ENCODE measurements at regions not wholly inside any gene's neighbourhood (a gene's known extent, or its start where the extent isn't known, plus 50 kb on each side); places are given as distances from the start of the nearest gene placed in this dataset.

GRCh38 chr15:81625896-81626295, 251.9 kb upstream of the TMC3 start:
- no peaks in the 10 kb centered on the region for H3K4me1 Mint-ChIP-seq
- no peak for TF ChIP-seq CTCF (conservative IDR thresholded peaks at IDR 0.05)
- no peak overlapping the region for H3K27ac Mint-ChIP-seq
- Histone ChIP-seq H3K4me3 (ENCODE audit: low read length) (no peak overlapping the region), H3K36me3 (ENCODE audit: control insufficient read depth, insufficient read depth, low read length) (no peaks in the 10 kb centered on the region), H3K27ac (ENCODE audit: low read depth, low read length) (no peak overlapping the region), H3K9ac (ENCODE audit: extremely low read depth, low read length, poor library complexity, severe bottlenecking) (no peak overlapping the region), H3K4me1 (ENCODE audit: control insufficient read depth, insufficient read depth, low read length) (no peaks in the 10 kb centered on the region), H3K9me3 (ENCODE audit: control insufficient read depth, low read length) (peaks cover 8% of the 10 kb centered on the region), H3K27me3 (ENCODE audit: control insufficient read depth, insufficient read depth, low read length, poor library complexity, severe bottlenecking) (peaks cover 22% of the 10 kb centered on the region)
- no peaks in the 10 kb centered on the region for H3K36me3 Mint-ChIP-seq (ENCODE audit: low read depth)
- WGBS, 2 experiments (ENCODE audit: insufficient coverage in 1 of 2, insufficient read length in 1 of 2) = 92 to 94% methylated on average over 2 of the region's 2 CpGs
- peaks cover 16% of the 10 kb centered on the region for H3K9me3 Mint-ChIP-seq
- H3K27me3 Mint-ChIP-seq (ENCODE audit: insufficient read depth) = no peaks in the 10 kb centered on the region
- H3K4me3 Mint-ChIP-seq = no peak overlapping the region
- no peak for DNase-seq

- Mint-ChIP-seq H3K27me3 (ENCODE audit: insufficient read depth) (no peaks in the 10 kb centered on the region), H3K9me3 (peaks cover 3% of the 10 kb centered on the region), H3K4me1 (no peaks in the 10 kb centered on the region), H3K36me3 (ENCODE audit: low read depth) (no peaks in the 10 kb centered on the region), H3K27ac (no peak overlapping the region), H3K4me3 (no peak overlapping the region)
- 84 to 100% methylated on average over 2 to 3 of the region's 4 CpGs for WGBS, 2 experiments (ENCODE audit: insufficient coverage in 1 of 2, insufficient read length in 1 of 2)
- no peak for DNase-seq
- no peak for TF ChIP-seq CTCF (conservative IDR thresholded peaks at IDR 0.05)
- Histone ChIP-seq H3K27ac (ENCODE audit: low read depth, low read length) (no peak overlapping the region), H3K27me3 (ENCODE audit: control insufficient read depth, insufficient read depth, low read length, poor library complexity, severe bottlenecking) (peaks cover 5% of the 10 kb centered on the region), H3K9ac (ENCODE audit: extremely low read depth, low read length, poor library complexity, severe bottlenecking) (no peak overlapping the region), H3K4me3 (ENCODE audit: low read length) (no peak overlapping the region), H3K9me3 (ENCODE audit: control insufficient read depth, low read length) (peaks cover 17% of the 10 kb centered on the region), H3K36me3 (ENCODE audit: control insufficient read depth, insufficient read depth, low read length) (no peaks in the 10 kb centered on the region), H3K4me1 (ENCODE audit: control insufficient read depth, insufficient read depth, low read length) (no peaks in the 10 kb centered on the region)
Observed at GRCh38 chr15:81619002-81619401, 245.0 kb upstream of the TMC3 start.

GRCh38 chr15:81612631-81613030, 238.6 kb upstream of the TMC3 start:
- no peaks in the 10 kb centered on the region for H3K36me3 Mint-ChIP-seq (ENCODE audit: low read depth)
- peak; percentile 81 for DNase-seq
- no peaks in the 10 kb centered on the region for H3K4me1 ChIP-seq (ENCODE audit: control insufficient read depth, insufficient read depth, low read length)
- H3K9ac ChIP-seq (ENCODE audit: extremely low read depth, low read length, poor library complexity, severe bottlenecking) = no peak overlapping the region
- H3K9me3 ChIP-seq (ENCODE audit: control insufficient read depth, low read length) = no peaks in the 10 kb centered on the region
- WGBS, 2 experiments (ENCODE audit: insufficient coverage in 1 of 2, insufficient read length in 1 of 2) = 70 to 93% methylated on average over 2 of the region's 2 CpGs
- H3K4me3 ChIP-seq (ENCODE audit: low read length) = no peak overlapping the region
- no peak overlapping the region for H3K4me3 Mint-ChIP-seq
- H3K4me1 Mint-ChIP-seq = peaks cover 14% of the 10 kb centered on the region
- TF ChIP-seq CTCF (conservative IDR thresholded peaks at IDR 0.05) = peak; percentile 58
- H3K27me3 Mint-ChIP-seq (ENCODE audit: insufficient read depth) = no peaks in the 10 kb centered on the region
- no peaks in the 10 kb centered on the region for H3K36me3 ChIP-seq (ENCODE audit: control insufficient read depth, insufficient read depth, low read length)
- H3K27ac Mint-ChIP-seq = no peak overlapping the region
- no peaks in the 10 kb centered on the region for H3K27me3 ChIP-seq (ENCODE audit: control insufficient read depth, insufficient read depth, low read length, poor library complexity, severe bottlenecking)
- H3K9me3 Mint-ChIP-seq = no peaks in the 10 kb centered on the region
- no peak overlapping the region for H3K27ac ChIP-seq (ENCODE audit: low read depth, low read length)

Data from endodermal cell (in vitro differentiated cells).